Astrocyte (in vitro differentiated cells and primary cell): ENCODE measurements at regions not wholly inside any gene's neighbourhood (a gene's known extent, or its start where the extent isn't known, plus 50 kb on each side); places are given as distances from the start of the nearest gene placed in this dataset.

Experiments used
- DNase-seq: peaks from one replicate; pipeline ENCODE4 v3.0.0-alpha.2; 2010; ENCODE audit warnings: low read depth
- FAIRE-seq: peaks from 2 replicates; lab custom pipeline; 2011; peaks lifted over from hg19 to GRCh38; lab: Jason Lieb, UNC
- H2AFZ ChIP-seq: 2 replicates; pipeline ENCODE4 v1.6.0; 2012; ENCODE audit warnings: low read depth, low read length, inconsistent platforms
- H3K27ac ChIP-seq: 2 replicates; pipeline ENCODE4 v1.5.1; 2011; ENCODE audit warnings: low read depth, low read length, inconsistent platforms
- H3K27me3 ChIP-seq: 2 replicates; pipeline ENCODE4 v1.6.0; 2011; ENCODE audit warnings: low read length, inconsistent platforms; ENCODE audit not compliant: insufficient read depth
- H3K36me3 ChIP-seq: 2 replicates; pipeline ENCODE4 v1.5.1; 2011; ENCODE audit warnings: low read length, inconsistent platforms; ENCODE audit not compliant: insufficient read depth
- H3K4me1 ChIP-seq: 2 replicates; pipeline ENCODE4 v1.5.1; 2011; ENCODE audit warnings: low read length, inconsistent platforms; ENCODE audit not compliant: insufficient read depth
- H3K4me2 ChIP-seq: 2 replicates; pipeline ENCODE4 v1.6.0; 2012; ENCODE audit warnings: low read length, inconsistent platforms
- H3K4me3 ChIP-seq: 2 replicates; pipeline ENCODE4 v1.5.1; 2011; ENCODE audit warnings: low read depth, mild to moderate bottlenecking, low read length, inconsistent platforms; ENCODE audit not compliant: insufficient read depth
- H3K79me2 ChIP-seq: 2 replicates; pipeline ENCODE4 v1.6.0; 2012; ENCODE audit warnings: mild to moderate bottlenecking, low read length, inconsistent platforms; ENCODE audit not compliant: insufficient read depth
- H3K9ac ChIP-seq: 2 replicates; pipeline ENCODE4 v1.6.0; 2012; ENCODE audit warnings: mild to moderate bottlenecking, low read length, inconsistent platforms
- H3K9me3 ChIP-seq: 2 replicates; pipeline ENCODE4 v1.5.1; 2012; ENCODE audit warnings: low read depth, mild to moderate bottlenecking, low read length, inconsistent platforms; ENCODE audit not compliant: insufficient read depth
- H4K20me1 ChIP-seq: 2 replicates; pipeline ENCODE4 v1.6.0; 2012; ENCODE audit warnings: low read length, inconsistent platforms; ENCODE audit not compliant: insufficient read depth
- H3K27ac Mint-ChIP-seq: one replicate; pipeline ENCODE4 v1.8.0; 2021; ENCODE audit warnings: mild to moderate bottlenecking, mixed read lengths; ENCODE audit not compliant: unreplicated experiment
- H3K27me3 Mint-ChIP-seq: one replicate; pipeline ENCODE4 v1.8.0; 2021; ENCODE audit warnings: low read depth, mixed read lengths; ENCODE audit not compliant: unreplicated experiment
- H3K36me3 Mint-ChIP-seq: one replicate; pipeline ENCODE4 v1.8.0; 2021; ENCODE audit warnings: low read depth, mixed read lengths; ENCODE audit not compliant: unreplicated experiment
- H3K4me1 Mint-ChIP-seq: one replicate; pipeline ENCODE4 v1.8.0; 2021; ENCODE audit warnings: low read depth, mixed read lengths; ENCODE audit not compliant: unreplicated experiment
- H3K4me3 Mint-ChIP-seq: one replicate; pipeline ENCODE4 v1.8.0; 2021; ENCODE audit warnings: mild to moderate bottlenecking, moderate library complexity, mixed read lengths; ENCODE audit not compliant: unreplicated experiment
- H3K9me3 Mint-ChIP-seq: one replicate; pipeline ENCODE4 v1.8.0; 2021; ENCODE audit warnings: mild to moderate bottlenecking, mixed read lengths; ENCODE audit not compliant: unreplicated experiment
- EZH2 ChIP-seq: IDR thresholded peaks from 2 replicates; pipeline ENCODE4 v1.6.1; 2012; ENCODE audit warnings: mild to moderate bottlenecking, low read length, inconsistent platforms; ENCODE audit not compliant: insufficient read depth
- TF ChIP-seq, protein P1 (sequence below): IDR thresholded peaks from 2 replicates; pipeline ENCODE4 v1.5.1; 2011; ENCODE audit warnings: low read depth, mild to moderate bottlenecking, inconsistent platforms, low read length, moderate library complexity; ENCODE audit not compliant: insufficient read depth

DNA sequence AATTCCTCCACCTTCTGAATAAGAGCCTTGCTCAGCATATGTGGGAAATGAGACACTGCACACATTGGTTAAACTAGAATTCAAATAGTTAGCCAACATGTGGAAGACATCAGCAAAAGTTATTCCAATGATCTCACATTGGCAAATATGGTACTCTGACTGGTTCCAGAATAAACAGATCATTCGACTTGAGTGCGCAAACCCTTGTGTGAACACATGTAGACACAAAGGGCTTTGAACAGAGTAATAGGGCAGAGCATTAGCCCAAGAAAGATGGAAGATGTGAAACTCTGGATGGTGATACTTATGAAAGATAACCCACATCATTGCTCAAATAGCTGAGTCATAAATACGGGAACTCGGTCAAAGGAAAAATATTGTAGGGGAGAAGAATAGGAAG, 1133.4 kb upstream of the SEL1L start:
- Histone ChIP-seq H3K9ac (no peak overlapping the region), H3K36me3 (no peaks in the 10 kb centered on the region), H3K4me3 (no peak overlapping the region), H3K27me3 (no peaks in the 10 kb centered on the region), H3K27ac (no peak overlapping the region), H2AFZ (no peak overlapping the region), H3K79me2 (no peaks in the 10 kb centered on the region), H3K9me3 (peaks cover 2% of the 10 kb centered on the region), H4K20me1 (no peaks in the 10 kb centered on the region), H3K4me1 (no peaks in the 10 kb centered on the region), H3K4me2 (no peak overlapping the region)
- Mint-ChIP-seq H3K27me3 (no peaks in the 10 kb centered on the region), H3K36me3 (no peaks in the 10 kb centered on the region), H3K4me1 (no peaks in the 10 kb centered on the region), H3K4me3 (no peak overlapping the region), H3K9me3 (no peaks in the 10 kb centered on the region), H3K27ac (no peak overlapping the region)
- DNase-seq (no peak), FAIRE-seq (no peak)
- TF ChIP-seq, protein P1, sequence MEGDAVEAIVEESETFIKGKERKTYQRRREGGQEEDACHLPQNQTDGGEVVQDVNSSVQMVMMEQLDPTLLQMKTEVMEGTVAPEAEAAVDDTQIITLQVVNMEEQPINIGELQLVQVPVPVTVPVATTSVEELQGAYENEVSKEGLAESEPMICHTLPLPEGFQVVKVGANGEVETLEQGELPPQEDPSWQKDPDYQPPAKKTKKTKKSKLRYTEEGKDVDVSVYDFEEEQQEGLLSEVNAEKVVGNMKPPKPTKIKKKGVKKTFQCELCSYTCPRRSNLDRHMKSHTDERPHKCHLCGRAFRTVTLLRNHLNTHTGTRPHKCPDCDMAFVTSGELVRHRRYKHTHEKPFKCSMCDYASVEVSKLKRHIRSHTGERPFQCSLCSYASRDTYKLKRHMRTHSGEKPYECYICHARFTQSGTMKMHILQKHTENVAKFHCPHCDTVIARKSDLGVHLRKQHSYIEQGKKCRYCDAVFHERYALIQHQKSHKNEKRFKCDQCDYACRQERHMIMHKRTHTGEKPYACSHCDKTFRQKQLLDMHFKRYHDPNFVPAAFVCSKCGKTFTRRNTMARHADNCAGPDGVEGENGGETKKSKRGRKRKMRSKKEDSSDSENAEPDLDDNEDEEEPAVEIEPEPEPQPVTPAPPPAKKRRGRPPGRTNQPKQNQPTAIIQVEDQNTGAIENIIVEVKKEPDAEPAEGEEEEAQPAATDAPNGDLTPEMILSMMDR = no peak
- TF ChIP-seq EZH2 = no peak

- H3K27me3 Mint-ChIP-seq = no peaks in the 10 kb centered on the region
- no peak overlapping the region for H3K27ac ChIP-seq
- no peak for DNase-seq
- peaks cover 2% of the 10 kb centered on the region for H3K9me3 ChIP-seq
- no peak overlapping the region for H2AFZ ChIP-seq
- no peaks in the 10 kb centered on the region for H3K9me3 Mint-ChIP-seq
- no peaks in the 10 kb centered on the region for H3K79me2 ChIP-seq
- H3K4me1 Mint-ChIP-seq = no peaks in the 10 kb centered on the region
- H3K36me3 Mint-ChIP-seq = no peaks in the 10 kb centered on the region
- no peak overlapping the region for H3K4me3 ChIP-seq
- H3K27me3 ChIP-seq = no peaks in the 10 kb centered on the region
- no peak for TF ChIP-seq EZH2
- TF ChIP-seq, protein P1 = no peak
- no peaks in the 10 kb centered on the region for H4K20me1 ChIP-seq
- no peak overlapping the region for H3K4me2 ChIP-seq
- H3K36me3 ChIP-seq = no peaks in the 10 kb centered on the region
- H3K27ac Mint-ChIP-seq = no peak overlapping the region
- H3K4me1 ChIP-seq = no peaks in the 10 kb centered on the region
- FAIRE-seq = no peak
- no peak overlapping the region for H3K4me3 Mint-ChIP-seq
- no peak overlapping the region for H3K9ac ChIP-seq
Measured at GRCh38 chr14:82667501-82667900, 1133.8 kb upstream of the SEL1L start.

DNA sequence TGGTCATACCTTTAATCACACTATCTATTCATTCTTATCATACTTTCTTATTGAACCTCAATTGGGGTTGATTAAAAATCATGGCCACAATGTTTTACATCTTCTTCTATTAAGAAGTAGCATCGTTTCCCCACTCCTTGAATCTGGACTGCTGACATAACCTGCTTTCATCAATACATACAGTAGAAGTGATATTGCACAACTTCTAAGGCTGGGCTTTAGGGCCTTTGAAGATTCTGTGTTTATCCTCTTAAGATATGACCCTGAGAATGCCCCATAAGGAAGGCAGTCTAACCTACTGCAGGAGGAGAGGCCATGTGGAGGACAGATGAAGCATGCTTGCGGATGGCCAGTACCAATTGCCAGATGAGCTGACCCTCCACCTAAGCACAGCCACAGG, 1142.8 kb upstream of the SEL1L start:
- H3K4me2 ChIP-seq = no peak overlapping the region
- H3K4me1 Mint-ChIP-seq = no peaks in the 10 kb centered on the region
- H3K27me3 ChIP-seq = no peaks in the 10 kb centered on the region
- H3K27ac ChIP-seq = no peak overlapping the region
- peaks cover 6% of the 10 kb centered on the region for H3K9me3 Mint-ChIP-seq
- H3K27ac Mint-ChIP-seq = no peak overlapping the region
- H3K4me1 ChIP-seq = no peaks in the 10 kb centered on the region
- H3K36me3 Mint-ChIP-seq = no peaks in the 10 kb centered on the region
- no peaks in the 10 kb centered on the region for H3K27me3 Mint-ChIP-seq
- no peak overlapping the region for H3K9ac ChIP-seq
- DNase-seq (no peak), FAIRE-seq (no peak)
- H4K20me1 ChIP-seq = no peaks in the 10 kb centered on the region
- TF ChIP-seq, protein P1 = no peak
- TF ChIP-seq EZH2 = no peak
- no peak overlapping the region for H2AFZ ChIP-seq
- no peaks in the 10 kb centered on the region for H3K79me2 ChIP-seq
- no peak overlapping the region for H3K4me3 Mint-ChIP-seq
- H3K36me3 ChIP-seq = no peaks in the 10 kb centered on the region
- H3K9me3 ChIP-seq = peaks cover 6% of the 10 kb centered on the region
- H3K4me3 ChIP-seq = no peak overlapping the region
